WTC11 (cell line): ENCODE measurements at regions not wholly inside any gene's neighbourhood (a gene's known extent, or its start where the extent isn't known, plus 50 kb on each side); places are given as distances from the start of the nearest gene placed in this dataset.

Experiments used
- ATAC-seq: fragments of 200-7000 bp; cut with Tn5 transposase; 2 replicates; pipeline ENCODE4 v1.10.0; 2021; ENCODE audit warnings: mild to moderate bottlenecking, moderate library complexity
- CTCF ChIA-PET: fragments of 300-600 bp; sonication (Branson Sonifier 250); formaldehyde crosslinking; loops from one replicate; lab custom pipeline; 2021; ENCODE audit warnings: antibody characterized with exemption; lab: Charles Lee
- POLR2A ChIA-PET: fragments of 350-600 bp; sonication (Branson Sonifier 250); formaldehyde crosslinking; loops from one replicate; lab custom pipeline; 2021; ENCODE audit warnings: antibody characterized with exemption; lab: Charles Lee
- DNase-seq: peaks from one replicate; pipeline ENCODE4 v3.0.0; 2021; ENCODE audit warnings: low spot score
- H3K27ac Mint-ChIP-seq: 2 replicates; pipeline ENCODE4 v1.8.0; 2021; ENCODE audit warnings: mixed read lengths
- H3K27me3 Mint-ChIP-seq: 2 replicates; pipeline ENCODE4 v1.8.0; 2021; ENCODE audit warnings: low read depth, mild to moderate bottlenecking, moderate library complexity, mixed read lengths
- H3K36me3 Mint-ChIP-seq: 2 replicates; pipeline ENCODE4 v1.8.0; 2021; ENCODE audit warnings: mixed read lengths
- H3K4me1 Mint-ChIP-seq: 2 replicates; pipeline ENCODE4 v1.8.0; 2022; ENCODE audit warnings: mixed read lengths
- H3K4me3 Mint-ChIP-seq: 2 replicates; pipeline ENCODE4 v1.8.0; 2021; ENCODE audit warnings: mild to moderate bottlenecking, moderate library complexity, mixed read lengths
- H3K9me3 Mint-ChIP-seq: 2 replicates; pipeline ENCODE4 v1.8.0; 2021; ENCODE audit warnings: mixed read lengths
- FOXK1 ChIP-seq: sonication (generic); formaldehyde crosslinking; IDR thresholded peaks from 2 replicates; pipeline ENCODE4 v1.8.0; 2022; ENCODE audit warnings: mild to moderate bottlenecking, moderate library complexity, missing genetic modification reagents
- MYBL2 ChIP-seq: sonication (generic); formaldehyde crosslinking; IDR thresholded peaks from 2 replicates; pipeline ENCODE4 v1.8.1; 2023; ENCODE audit warnings: mild to moderate bottlenecking, moderate library complexity, missing genetic modification reagents
- NFYB ChIP-seq: sonication (generic); formaldehyde crosslinking; conservative IDR thresholded peaks from 2 replicates; pipeline ENCODE4 v1.8.0; 2022; ENCODE audit warnings: low read depth, missing genetic modification reagents
- SMAD3 ChIP-seq: sonication (generic); formaldehyde crosslinking; IDR thresholded peaks from 2 replicates; pipeline ENCODE4 v1.8.0; 2022; ENCODE audit warnings: missing genetic modification reagents, mild to moderate bottlenecking, borderline replicate concordance
- TEAD1 ChIP-seq: sonication (generic); formaldehyde crosslinking; IDR thresholded peaks from 2 replicates; pipeline ENCODE4 v1.8.0; 2022; ENCODE audit warnings: mild to moderate bottlenecking, missing genetic modification reagents
- TP53 ChIP-seq: sonication (generic); formaldehyde crosslinking; IDR thresholded peaks from 2 replicates; pipeline ENCODE4 v1.8.1; 2023; ENCODE audit warnings: mild to moderate bottlenecking, missing genetic modification reagents
- ZNF138 ChIP-seq: sonication (generic); formaldehyde crosslinking; conservative IDR thresholded peaks from 2 replicates; pipeline ENCODE4 v1.8.1; 2022; ENCODE audit warnings: mild to moderate bottlenecking, moderate library complexity, missing genetic modification reagents
- ZNF219 ChIP-seq: sonication (generic); formaldehyde crosslinking; IDR thresholded peaks from 2 replicates; pipeline ENCODE4 v1.8.0; 2023; ENCODE audit warnings: missing genetic modification reagents, mild to moderate bottlenecking, borderline replicate concordance
- TF ChIP-seq, protein P1 (sequence below): fragments of 250-450 bp; sonication (Bioruptor Pico); IDR thresholded peaks from 2 replicates; pipeline ENCODE4 v2.1.2; 2022; ENCODE audit warnings: mild to moderate bottlenecking, moderate library complexity
- TF ChIP-seq, protein P2 (sequence below): fragments of 250-450 bp; sonication (Bioruptor Pico); IDR thresholded peaks from 2 replicates; pipeline ENCODE4 v1.8.0; 2021; ENCODE audit warnings: mild to moderate bottlenecking
- TF ChIP-seq, protein P3 (sequence below): sonication (generic); formaldehyde crosslinking; IDR thresholded peaks from 2 replicates; pipeline ENCODE4 v1.8.1; 2023; ENCODE audit warnings: mild to moderate bottlenecking, missing genetic modification reagents, moderate library complexity
- TF ChIP-seq, protein P4 (sequence below): sonication (generic); formaldehyde crosslinking; IDR thresholded peaks from 2 replicates; pipeline ENCODE4 v1.8.1; 2023; ENCODE audit warnings: mild to moderate bottlenecking, missing genetic modification reagents, moderate library complexity
- TF ChIP-seq, protein P5 (sequence below): sonication (generic); formaldehyde crosslinking; IDR thresholded peaks from 2 replicates; pipeline ENCODE4 v1.8.1; 2022; ENCODE audit warnings: missing genetic modification reagents, borderline replicate concordance
- TF ChIP-seq, protein P6 (sequence below): fragments of 250-450 bp; sonication (Bioruptor Pico); IDR thresholded peaks from 2 replicates; pipeline ENCODE4 v1.9.0; 2021; ENCODE audit warnings: mild to moderate bottlenecking
- TF ChIP-seq, protein P7 (sequence below): sonication (generic); formaldehyde crosslinking; IDR thresholded peaks from 2 replicates; pipeline ENCODE4 v1.8.0; 2023; ENCODE audit warnings: missing genetic modification reagents, mild to moderate bottlenecking, borderline replicate concordance
- TF ChIP-seq, protein P8 (sequence below): sonication (generic); formaldehyde crosslinking; IDR thresholded peaks from 2 replicates; pipeline ENCODE4 v1.8.0; 2022; ENCODE audit warnings: mild to moderate bottlenecking, missing genetic modification reagents

DNA sequence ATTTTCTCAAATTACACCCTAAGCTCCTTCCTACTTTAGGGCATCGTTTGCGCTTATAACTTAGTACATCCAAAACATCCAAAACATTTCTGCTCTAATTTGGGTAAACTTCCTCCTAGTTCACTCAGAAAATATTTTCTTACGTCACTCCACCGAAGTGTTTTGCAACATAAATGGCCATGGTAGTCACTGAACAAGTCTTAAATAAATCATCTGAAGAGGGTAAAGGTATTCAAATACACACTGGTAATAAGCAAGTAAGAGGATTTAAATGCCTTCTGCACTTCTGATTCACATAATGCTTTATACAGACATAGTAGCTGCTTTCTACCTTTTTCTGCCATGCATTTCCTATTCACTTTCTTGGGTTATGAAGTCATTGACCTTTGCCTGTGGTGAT lies 991.9 kb downstream of the NLGN4X start:
- Mint-ChIP-seq H3K9me3 (peaks cover 32% of the 10 kb centered on the region), H3K27me3 (no peaks in the 10 kb centered on the region; the same call in 1 of the 2 replicates), H3K4me3 (no peak overlapping the region), H3K4me1 (peaks cover 13% of the 10 kb centered on the region), H3K36me3 (peaks cover 30% of the 10 kb centered on the region), H3K27ac (no peak overlapping the region)
- TF ChIP-seq, protein P1, sequence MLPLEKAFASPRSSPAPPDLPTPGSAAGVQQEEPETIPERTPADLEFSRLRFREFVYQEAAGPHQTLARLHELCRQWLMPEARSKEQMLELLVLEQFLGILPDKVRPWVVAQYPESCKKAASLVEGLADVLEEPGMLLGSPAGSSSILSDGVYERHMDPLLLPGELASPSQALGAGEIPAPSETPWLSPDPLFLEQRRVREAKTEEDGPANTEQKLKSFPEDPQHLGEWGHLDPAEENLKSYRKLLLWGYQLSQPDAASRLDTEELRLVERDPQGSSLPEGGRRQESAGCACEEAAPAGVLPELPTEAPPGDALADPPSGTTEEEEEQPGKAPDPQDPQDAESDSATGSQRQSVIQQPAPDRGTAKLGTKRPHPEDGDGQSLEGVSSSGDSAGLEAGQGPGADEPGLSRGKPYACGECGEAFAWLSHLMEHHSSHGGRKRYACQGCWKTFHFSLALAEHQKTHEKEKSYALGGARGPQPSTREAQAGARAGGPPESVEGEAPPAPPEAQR (CRISPR knock-in tag), result no peak
- TF ChIP-seq ZNF138 (CRISPR knock-in tag) (no peak), ZNF219 (CRISPR knock-in tag) (no peak), TEAD1 (CRISPR knock-in tag) (no peak), FOXK1 (CRISPR knock-in tag) (no peak), SMAD3 (CRISPR knock-in tag) (no peak), MYBL2 (CRISPR knock-in tag) (no peak), NFYB (no peak)
- TF ChIP-seq, protein P2, sequence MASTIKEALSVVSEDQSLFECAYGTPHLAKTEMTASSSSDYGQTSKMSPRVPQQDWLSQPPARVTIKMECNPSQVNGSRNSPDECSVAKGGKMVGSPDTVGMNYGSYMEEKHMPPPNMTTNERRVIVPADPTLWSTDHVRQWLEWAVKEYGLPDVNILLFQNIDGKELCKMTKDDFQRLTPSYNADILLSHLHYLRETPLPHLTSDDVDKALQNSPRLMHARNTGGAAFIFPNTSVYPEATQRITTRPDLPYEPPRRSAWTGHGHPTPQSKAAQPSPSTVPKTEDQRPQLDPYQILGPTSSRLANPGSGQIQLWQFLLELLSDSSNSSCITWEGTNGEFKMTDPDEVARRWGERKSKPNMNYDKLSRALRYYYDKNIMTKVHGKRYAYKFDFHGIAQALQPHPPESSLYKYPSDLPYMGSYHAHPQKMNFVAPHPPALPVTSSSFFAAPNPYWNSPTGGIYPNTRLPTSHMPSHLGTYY (CRISPR knock-in tag), result no peak
- TF ChIP-seq, protein P3, sequence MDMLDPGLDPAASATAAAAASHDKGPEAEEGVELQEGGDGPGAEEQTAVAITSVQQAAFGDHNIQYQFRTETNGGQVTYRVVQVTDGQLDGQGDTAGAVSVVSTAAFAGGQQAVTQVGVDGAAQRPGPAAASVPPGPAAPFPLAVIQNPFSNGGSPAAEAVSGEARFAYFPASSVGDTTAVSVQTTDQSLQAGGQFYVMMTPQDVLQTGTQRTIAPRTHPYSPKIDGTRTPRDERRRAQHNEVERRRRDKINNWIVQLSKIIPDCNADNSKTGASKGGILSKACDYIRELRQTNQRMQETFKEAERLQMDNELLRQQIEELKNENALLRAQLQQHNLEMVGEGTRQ (CRISPR knock-in tag), result no peak
- TF ChIP-seq, protein P4, sequence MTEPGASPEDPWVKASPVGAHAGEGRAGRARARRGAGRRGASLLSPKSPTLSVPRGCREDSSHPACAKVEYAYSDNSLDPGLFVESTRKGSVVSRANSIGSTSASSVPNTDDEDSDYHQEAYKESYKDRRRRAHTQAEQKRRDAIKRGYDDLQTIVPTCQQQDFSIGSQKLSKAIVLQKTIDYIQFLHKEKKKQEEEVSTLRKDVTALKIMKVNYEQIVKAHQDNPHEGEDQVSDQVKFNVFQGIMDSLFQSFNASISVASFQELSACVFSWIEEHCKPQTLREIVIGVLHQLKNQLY, result no peak
- TF ChIP-seq, protein P5, sequence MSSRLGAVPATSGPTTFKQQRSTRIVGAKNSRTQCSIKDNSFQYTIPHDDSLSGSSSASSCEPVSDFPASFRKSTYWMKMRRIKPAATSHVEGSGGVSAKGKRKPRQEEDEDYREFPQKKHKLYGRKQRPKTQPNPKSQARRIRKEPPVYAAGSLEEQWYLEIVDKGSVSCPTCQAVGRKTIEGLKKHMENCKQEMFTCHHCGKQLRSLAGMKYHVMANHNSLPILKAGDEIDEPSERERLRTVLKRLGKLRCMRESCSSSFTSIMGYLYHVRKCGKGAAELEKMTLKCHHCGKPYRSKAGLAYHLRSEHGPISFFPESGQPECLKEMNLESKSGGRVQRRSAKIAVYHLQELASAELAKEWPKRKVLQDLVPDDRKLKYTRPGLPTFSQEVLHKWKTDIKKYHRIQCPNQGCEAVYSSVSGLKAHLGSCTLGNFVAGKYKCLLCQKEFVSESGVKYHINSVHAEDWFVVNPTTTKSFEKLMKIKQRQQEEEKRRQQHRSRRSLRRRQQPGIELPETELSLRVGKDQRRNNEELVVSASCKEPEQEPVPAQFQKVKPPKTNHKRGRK (CRISPR knock-in tag), result no peak
- TF ChIP-seq, protein P6, sequence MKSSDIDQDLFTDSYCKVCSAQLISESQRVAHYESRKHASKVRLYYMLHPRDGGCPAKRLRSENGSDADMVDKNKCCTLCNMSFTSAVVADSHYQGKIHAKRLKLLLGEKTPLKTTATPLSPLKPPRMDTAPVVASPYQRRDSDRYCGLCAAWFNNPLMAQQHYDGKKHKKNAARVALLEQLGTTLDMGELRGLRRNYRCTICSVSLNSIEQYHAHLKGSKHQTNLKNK (CRISPR knock-in tag), result no peak
- TF ChIP-seq, protein P7, sequence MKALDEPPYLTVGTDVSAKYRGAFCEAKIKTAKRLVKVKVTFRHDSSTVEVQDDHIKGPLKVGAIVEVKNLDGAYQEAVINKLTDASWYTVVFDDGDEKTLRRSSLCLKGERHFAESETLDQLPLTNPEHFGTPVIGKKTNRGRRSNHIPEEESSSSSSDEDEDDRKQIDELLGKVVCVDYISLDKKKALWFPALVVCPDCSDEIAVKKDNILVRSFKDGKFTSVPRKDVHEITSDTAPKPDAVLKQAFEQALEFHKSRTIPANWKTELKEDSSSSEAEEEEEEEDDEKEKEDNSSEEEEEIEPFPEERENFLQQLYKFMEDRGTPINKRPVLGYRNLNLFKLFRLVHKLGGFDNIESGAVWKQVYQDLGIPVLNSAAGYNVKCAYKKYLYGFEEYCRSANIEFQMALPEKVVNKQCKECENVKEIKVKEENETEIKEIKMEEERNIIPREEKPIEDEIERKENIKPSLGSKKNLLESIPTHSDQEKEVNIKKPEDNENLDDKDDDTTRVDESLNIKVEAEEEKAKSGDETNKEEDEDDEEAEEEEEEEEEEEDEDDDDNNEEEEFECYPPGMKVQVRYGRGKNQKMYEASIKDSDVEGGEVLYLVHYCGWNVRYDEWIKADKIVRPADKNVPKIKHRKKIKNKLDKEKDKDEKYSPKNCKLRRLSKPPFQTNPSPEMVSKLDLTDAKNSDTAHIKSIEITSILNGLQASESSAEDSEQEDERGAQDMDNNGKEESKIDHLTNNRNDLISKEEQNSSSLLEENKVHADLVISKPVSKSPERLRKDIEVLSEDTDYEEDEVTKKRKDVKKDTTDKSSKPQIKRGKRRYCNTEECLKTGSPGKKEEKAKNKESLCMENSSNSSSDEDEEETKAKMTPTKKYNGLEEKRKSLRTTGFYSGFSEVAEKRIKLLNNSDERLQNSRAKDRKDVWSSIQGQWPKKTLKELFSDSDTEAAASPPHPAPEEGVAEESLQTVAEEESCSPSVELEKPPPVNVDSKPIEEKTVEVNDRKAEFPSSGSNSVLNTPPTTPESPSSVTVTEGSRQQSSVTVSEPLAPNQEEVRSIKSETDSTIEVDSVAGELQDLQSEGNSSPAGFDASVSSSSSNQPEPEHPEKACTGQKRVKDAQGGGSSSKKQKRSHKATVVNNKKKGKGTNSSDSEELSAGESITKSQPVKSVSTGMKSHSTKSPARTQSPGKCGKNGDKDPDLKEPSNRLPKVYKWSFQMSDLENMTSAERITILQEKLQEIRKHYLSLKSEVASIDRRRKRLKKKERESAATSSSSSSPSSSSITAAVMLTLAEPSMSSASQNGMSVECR (CRISPR knock-in tag), result no peak
- DNase-seq (no peak), ATAC-seq (no peak)
- ChIA-PET CTCF (no interaction called here), POLR2A (no interaction called here)

DNA sequence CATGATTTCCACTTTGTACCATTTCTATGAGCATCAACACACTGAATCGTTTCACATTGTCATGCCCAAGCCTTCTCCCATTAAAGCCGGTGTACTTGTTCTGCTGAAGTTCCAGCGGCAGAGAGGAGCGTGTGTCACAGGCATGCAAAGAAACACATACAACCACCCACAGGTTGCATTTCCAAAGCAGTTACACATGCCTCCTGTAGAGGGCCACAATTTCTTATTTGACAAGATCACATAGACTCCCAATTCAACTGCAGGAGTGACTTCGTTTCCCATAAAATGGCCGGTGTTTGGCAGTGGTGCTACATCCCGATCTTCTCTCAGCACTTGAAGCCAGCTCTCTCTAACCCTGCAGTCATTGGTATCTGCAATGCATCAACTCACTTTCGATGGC lies 992.6 kb downstream of the NLGN4X start:
- no peak for TF ChIP-seq TP53
- TF ChIP-seq FOXK1 (CRISPR knock-in tag), result no peak
- TF ChIP-seq, protein P2 (CRISPR knock-in tag), result no peak
- TF ChIP-seq, protein P8, sequence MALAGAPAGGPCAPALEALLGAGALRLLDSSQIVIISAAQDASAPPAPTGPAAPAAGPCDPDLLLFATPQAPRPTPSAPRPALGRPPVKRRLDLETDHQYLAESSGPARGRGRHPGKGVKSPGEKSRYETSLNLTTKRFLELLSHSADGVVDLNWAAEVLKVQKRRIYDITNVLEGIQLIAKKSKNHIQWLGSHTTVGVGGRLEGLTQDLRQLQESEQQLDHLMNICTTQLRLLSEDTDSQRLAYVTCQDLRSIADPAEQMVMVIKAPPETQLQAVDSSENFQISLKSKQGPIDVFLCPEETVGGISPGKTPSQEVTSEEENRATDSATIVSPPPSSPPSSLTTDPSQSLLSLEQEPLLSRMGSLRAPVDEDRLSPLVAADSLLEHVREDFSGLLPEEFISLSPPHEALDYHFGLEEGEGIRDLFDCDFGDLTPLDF, result no peak
- TF ChIP-seq, protein P7 (CRISPR knock-in tag), result no peak
- Mint-ChIP-seq H3K27me3 (no peaks in the 10 kb centered on the region; the same call in 1 of the 2 replicates), H3K27ac (no peak overlapping the region), H3K4me3 (no peak overlapping the region), H3K9me3 (peaks cover 32% of the 10 kb centered on the region), H3K36me3 (peaks cover 30% of the 10 kb centered on the region), H3K4me1 (peaks cover 6% of the 10 kb centered on the region)
- peak; percentile 65 for ATAC-seq
- CTCF ChIA-PET, result no interaction called here
- POLR2A ChIA-PET, result no interaction called here
- DNase-seq, result peak; percentile 9
